ENCODE measurements at regions not wholly inside any gene's neighbourhood (a gene's known extent, or its start where the extent isn't known, plus 50 kb on each side); places are given as distances from the start of the nearest gene placed in this dataset.

- no peak for DNase-seq (ENCODE audit: low read depth)
- no peak for TF ChIP-seq CTCF (conservative IDR thresholded peaks at IDR 0.05; ENCODE audit: low read depth, low read length)
Observed at GRCh38 chr18:39702888-39703287, 2137.3 kb upstream of the CELF4 start.

GRCh38 chr18:39701839-39702238 is 2136.2 kb upstream of the CELF4 start:
- DNase-seq (ENCODE audit: low read depth), result peak; percentile 49
- no peak for TF ChIP-seq CTCF (conservative IDR thresholded peaks at IDR 0.05; ENCODE audit: low read depth, low read length)
- no peak overlapping the region for H3K4me3 ChIP-seq (ENCODE audit: low read depth, low read length)

More at GRCh38 chr18:39702888-39703287, 2137.3 kb upstream of the CELF4 start:
- no peak overlapping the region for H3K4me3 ChIP-seq (ENCODE audit: low read depth, low read length)

GRCh38 chr18:39701055-39701783 is 2135.6 kb upstream of the CELF4 start:
- TF ChIP-seq CTCF (conservative IDR thresholded peaks at IDR 0.05; ENCODE audit: low read depth, low read length), result no peak
- DNase-seq (ENCODE audit: low read depth), result peak; percentile 31
- H3K4me3 ChIP-seq (ENCODE audit: low read depth, low read length), result no peak overlapping the region

DNA sequence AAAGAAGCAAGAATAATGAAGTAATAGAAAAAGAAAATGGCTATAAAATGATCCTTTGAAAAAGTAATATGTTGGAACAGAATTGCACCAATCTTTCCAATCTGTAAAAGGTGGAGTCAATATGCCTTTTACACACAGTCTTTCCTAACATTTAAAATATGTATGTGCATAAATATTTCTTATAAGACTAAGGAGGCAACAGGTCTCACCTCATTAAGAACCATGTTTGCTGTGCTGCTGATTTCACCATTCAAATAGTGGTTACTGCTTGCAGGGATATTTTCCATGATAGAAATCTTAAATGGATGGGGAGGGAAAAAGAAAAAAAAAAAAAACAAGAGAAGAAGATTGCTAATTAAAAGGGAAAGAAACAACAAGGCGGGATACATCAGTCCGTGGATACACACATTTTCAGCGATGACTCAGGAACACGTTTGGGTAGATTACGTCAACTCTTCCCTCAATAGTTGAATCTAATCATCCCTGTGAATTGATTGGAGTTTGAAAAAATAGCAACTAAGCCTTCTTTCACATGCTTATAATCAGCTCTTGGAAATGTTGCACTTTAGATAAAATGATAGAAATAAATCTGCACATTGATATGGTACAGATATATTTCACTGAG is 2133.9 kb upstream of the CELF4 start:
- no peak for DNase-seq (ENCODE audit: low read depth)
- no peak for TF ChIP-seq CTCF (conservative IDR thresholded peaks at IDR 0.05; ENCODE audit: low read depth, low read length)
- H3K4me3 ChIP-seq (ENCODE audit: low read depth, low read length), result no peak overlapping the region

GRCh38 chr18:39698436-39698835 is 2132.8 kb upstream of the CELF4 start:
- no peak for TF ChIP-seq CTCF (conservative IDR thresholded peaks at IDR 0.05; ENCODE audit: low read depth, low read length)
- DNase-seq (ENCODE audit: low read depth), result peak; percentile 43
- no peak overlapping the region for H3K4me3 ChIP-seq (ENCODE audit: low read depth, low read length)

DNA sequence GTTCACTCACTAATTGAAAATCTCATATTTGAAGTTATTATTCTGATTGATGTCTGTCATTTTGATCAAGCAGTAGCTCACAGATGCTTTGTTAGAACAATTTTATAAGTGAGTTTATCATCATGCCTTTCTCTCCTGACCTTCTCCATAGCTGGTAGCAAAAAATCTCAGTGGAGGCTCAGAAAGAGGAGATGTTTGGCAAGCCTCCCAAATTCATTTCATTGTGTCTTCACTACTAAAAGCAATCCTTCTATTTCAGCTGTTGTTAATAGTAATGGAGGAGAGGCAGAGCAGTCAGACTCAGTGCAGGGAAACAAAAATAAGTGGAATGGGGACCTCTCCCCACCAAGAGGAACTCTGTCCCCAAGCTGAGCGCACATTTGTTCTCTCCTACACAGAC is 2127.8 kb upstream of the CELF4 start:
- TF ChIP-seq CTCF (conservative IDR thresholded peaks at IDR 0.05; ENCODE audit: low read depth, low read length), result no peak
- no peak overlapping the region for H3K4me3 ChIP-seq (ENCODE audit: low read depth, low read length)
- DNase-seq (ENCODE audit: low read depth), result peak; percentile 57
